ENCODE measurements at regions not wholly inside any gene's neighbourhood (a gene's known extent, or its start where the extent isn't known, plus 50 kb on each side); places are given as distances from the start of the nearest gene placed in this dataset.

DNA sequence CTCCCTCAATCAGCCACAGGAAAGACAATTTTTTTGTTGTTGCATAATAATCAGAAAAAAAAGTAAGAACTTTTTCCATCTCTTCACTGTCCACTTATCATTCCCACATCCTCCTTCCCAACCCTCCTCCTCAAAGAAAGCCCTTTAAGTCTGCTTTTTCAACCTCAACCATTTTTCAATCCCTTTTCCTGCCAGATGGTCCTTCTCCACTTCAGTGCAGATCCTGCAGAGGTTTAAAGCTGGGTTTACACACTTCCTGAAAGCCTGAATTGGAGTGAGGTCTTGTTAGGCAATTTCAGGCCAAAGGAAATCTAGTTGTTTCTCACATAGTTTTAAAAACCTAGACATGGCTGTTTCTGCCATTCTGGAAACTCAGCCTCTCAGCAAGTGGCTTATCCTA, 78.3 kb downstream of the RPL27A start:
- peak; percentile 91 for DNase-seq (ENCODE audit: low read depth)
- no peak overlapping the region for H3K4me3 ChIP-seq (replicated peaks; ENCODE audit: low read depth, low read length)
- TF ChIP-seq, protein P1, sequence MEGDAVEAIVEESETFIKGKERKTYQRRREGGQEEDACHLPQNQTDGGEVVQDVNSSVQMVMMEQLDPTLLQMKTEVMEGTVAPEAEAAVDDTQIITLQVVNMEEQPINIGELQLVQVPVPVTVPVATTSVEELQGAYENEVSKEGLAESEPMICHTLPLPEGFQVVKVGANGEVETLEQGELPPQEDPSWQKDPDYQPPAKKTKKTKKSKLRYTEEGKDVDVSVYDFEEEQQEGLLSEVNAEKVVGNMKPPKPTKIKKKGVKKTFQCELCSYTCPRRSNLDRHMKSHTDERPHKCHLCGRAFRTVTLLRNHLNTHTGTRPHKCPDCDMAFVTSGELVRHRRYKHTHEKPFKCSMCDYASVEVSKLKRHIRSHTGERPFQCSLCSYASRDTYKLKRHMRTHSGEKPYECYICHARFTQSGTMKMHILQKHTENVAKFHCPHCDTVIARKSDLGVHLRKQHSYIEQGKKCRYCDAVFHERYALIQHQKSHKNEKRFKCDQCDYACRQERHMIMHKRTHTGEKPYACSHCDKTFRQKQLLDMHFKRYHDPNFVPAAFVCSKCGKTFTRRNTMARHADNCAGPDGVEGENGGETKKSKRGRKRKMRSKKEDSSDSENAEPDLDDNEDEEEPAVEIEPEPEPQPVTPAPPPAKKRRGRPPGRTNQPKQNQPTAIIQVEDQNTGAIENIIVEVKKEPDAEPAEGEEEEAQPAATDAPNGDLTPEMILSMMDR (IDR thresholded peaks at IDR 0.05; ENCODE audit: low read length, missing control alignments): no peak

DNA sequence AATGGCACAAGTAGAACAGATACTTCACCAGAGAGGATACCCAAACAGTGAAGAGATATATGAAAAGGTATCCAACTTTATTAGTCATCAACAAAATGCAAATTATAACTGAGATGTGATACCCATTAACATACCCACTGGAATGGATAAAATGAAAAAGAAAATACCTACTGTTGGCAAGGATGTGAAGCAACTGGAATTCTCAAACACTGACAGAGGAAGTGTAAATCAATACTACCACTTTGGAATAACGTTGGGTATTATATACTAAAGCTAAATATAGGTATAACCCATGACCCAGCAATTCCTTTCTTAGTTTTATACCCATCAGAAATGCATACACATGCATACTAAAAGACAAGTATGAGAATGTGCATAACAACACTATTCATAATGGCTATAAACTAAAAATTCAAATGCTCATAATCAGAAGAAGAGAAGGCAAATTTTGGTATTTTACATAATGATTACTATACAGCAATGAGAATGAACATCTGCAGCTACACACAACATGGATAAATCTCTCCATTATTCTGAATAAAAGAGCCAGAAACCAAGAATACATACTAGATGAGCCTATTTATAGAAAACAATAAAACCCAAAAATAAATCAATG, 80.6 kb downstream of the RPL27A start:
- DNase-seq (ENCODE audit: low read depth): no peak
- TF ChIP-seq, protein P1 (IDR thresholded peaks at IDR 0.05; ENCODE audit: low read length, missing control alignments): no peak
- no peak overlapping the region for H3K4me3 ChIP-seq (replicated peaks; ENCODE audit: low read depth, low read length)

DNA sequence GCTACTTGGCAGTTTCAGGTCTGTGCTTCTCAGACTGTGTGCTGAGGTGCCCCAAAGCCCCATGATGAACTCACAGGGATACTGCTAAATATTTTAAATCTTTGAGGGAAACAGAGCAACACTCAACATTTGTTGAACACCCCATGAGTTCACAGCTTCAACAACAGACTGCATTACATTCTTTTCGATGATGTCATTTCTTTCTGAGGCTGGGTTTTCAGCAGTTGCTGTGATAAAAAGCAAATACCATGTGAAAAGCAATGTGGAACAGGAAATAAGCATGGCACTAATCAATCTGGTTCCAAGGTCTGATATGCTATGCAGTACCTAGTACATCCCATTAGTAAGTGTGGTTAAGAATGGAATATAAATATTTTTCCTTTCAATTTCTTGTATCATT, 82.7 kb downstream of the RPL27A start:
- TF ChIP-seq, protein P1 (IDR thresholded peaks at IDR 0.05; ENCODE audit: low read length, missing control alignments): no peak
- DNase-seq (ENCODE audit: low read depth): peak; percentile 67
- H3K4me3 ChIP-seq (replicated peaks; ENCODE audit: low read depth, low read length): no peak overlapping the region

DNA sequence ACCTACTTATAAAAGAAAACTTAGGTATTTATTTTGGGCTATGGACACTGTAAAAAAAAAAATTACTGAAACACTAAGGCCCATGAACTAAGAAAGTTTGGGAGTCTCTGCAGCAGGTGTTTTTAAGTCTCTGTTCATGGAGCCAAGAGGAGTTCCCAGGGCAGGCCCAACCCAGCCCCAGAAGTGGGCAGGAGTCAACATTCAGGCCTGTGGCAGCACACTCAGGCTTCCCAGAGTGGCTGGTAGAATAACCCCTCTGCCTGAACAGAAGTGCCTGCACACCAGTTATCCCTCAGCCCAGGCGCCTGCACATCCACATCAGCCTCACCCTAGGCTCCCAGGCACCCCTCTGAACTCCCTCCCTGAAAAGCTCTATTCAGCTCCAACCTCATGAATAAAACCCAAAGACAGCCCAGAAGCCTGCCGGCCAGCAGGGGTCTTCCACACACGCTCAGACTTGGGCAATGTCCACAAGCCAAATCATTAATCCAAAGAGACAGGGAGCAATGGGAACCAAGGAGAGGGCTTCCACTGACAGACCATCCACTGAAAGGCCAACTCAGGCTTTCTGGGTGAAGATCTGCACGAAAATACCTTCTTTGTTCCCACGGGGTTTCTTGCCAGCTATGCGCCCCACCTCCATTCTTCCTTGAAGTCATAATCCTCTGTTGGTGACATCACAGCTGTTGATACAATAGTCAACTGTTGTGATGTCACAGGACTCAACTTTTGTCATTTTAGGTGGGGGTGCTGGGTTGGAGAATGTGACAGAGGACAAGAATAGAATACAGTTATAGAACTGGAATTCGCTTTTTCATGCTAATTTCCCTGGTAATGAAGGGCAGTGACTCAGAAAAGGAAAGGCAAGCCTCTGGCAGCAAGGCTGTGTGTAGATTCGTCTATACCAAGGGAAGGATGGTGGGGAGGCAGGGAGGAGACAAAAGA, 83.7 kb downstream of the RPL27A start:
- H3K4me3 ChIP-seq (replicated peaks; ENCODE audit: low read depth, low read length): no peak overlapping the region
- TF ChIP-seq, protein P1 (IDR thresholded peaks at IDR 0.05; ENCODE audit: low read length, missing control alignments): no peak
- DNase-seq (ENCODE audit: low read depth): no peak

DNA sequence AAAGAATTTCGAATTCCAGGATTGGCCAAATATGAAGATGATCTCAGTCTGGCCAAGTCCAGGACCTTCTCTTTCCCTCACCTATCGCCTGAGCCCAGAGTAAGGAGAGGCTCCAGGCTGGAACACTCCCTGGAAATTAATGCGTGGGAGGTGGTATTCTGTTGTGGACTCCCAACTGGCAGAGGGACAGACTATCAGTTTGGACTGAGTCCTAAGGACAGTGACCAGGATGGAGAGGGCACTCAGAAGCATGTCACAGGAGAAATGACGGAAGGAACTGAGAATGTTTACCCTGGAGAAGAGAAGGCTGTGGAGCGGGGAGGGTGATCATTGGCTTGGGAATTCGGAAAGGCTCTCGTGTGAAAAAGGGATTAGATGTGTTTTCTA, 84.4 kb downstream of the RPL27A start:
- TF ChIP-seq, protein P1 (IDR thresholded peaks at IDR 0.05; ENCODE audit: low read length, missing control alignments): no peak
- no peak overlapping the region for H3K4me3 ChIP-seq (replicated peaks; ENCODE audit: low read depth, low read length)
- no peak for DNase-seq (ENCODE audit: low read depth)

DNA sequence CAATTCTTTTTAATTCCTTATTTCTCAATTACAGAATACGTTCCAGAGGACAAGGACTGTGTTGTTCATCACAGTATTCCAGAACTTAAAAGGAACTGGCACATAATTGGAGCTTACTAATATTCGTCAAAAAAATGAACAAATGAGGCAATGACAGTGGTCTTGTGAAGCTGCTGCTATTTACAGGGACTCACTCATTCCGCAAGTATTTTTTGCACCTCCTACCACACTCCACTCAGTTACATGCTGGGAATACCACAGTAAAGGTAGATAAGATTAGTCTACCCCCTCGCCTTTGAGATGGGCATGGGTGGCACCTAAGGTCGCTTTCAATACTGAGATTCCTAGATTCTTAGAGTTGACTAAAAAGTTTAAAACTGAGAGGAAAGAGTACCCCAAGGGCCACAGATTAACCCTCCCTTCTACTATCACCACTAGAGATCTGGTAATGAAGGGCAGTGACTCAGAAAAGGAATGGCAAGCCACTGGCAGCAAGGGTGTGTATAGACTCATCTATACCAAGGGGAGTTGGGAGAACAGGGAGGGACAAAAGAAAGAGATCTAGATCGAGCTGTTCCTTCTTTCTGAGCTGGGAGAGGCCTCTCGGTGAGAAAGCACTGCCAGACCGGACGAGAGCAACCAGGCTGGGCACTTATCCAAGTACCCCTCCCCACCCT, 85.0 kb downstream of the RPL27A start:
- TF ChIP-seq, protein P1 (IDR thresholded peaks at IDR 0.05; ENCODE audit: low read length, missing control alignments): no peak
- H3K4me3 ChIP-seq (replicated peaks; ENCODE audit: low read depth, low read length): no peak overlapping the region
- no peak for DNase-seq (ENCODE audit: low read depth)

All from fibroblast of pulmonary artery (primary cell).